ENCODE measurements at regions not wholly inside any gene's neighbourhood (a gene's known extent, or its start where the extent isn't known, plus 50 kb on each side); places are given as distances from the start of the nearest gene placed in this dataset.
A peak's percentile ranks its signal among the peaks of the same experiment; 100 is the strongest.

DNA sequence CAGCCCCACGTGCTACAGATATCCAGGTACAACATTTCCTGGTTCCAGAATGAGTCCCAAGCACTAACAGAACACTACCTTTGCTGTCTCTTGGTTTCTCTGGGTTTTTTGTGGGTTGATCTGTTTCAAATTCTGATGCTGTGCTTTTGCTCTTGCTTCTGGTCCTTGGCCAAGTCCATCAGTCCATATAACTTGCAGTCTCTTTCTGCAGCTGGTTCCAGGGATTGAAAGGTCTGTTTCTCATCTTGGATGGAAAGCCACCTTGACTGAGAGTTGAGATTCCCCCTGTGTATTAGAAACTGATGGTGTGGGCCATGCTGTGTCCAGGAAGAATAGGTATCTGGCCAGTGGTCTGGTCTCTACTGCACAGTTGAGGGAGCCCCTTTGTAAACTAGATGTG, 171.1 kb downstream of the JCAD start:
- TF ChIP-seq, protein P1, sequence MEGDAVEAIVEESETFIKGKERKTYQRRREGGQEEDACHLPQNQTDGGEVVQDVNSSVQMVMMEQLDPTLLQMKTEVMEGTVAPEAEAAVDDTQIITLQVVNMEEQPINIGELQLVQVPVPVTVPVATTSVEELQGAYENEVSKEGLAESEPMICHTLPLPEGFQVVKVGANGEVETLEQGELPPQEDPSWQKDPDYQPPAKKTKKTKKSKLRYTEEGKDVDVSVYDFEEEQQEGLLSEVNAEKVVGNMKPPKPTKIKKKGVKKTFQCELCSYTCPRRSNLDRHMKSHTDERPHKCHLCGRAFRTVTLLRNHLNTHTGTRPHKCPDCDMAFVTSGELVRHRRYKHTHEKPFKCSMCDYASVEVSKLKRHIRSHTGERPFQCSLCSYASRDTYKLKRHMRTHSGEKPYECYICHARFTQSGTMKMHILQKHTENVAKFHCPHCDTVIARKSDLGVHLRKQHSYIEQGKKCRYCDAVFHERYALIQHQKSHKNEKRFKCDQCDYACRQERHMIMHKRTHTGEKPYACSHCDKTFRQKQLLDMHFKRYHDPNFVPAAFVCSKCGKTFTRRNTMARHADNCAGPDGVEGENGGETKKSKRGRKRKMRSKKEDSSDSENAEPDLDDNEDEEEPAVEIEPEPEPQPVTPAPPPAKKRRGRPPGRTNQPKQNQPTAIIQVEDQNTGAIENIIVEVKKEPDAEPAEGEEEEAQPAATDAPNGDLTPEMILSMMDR (IDR thresholded peaks at IDR 0.05) = no peak
- no peak for TF ChIP-seq POLR2A (IDR thresholded peaks at IDR 0.05)
- Histone ChIP-seq H3K27ac (no peak overlapping the region), H3K36me3 (ENCODE audit: low read depth, missing control alignments) (no peaks in the 10 kb centered on the region), H3K4me1 (peaks cover 15% of the 10 kb centered on the region), H3K27me3 (no peaks in the 10 kb centered on the region), H3K4me3 (no peak overlapping the region), H3K9me3 (no peaks in the 10 kb centered on the region)
- no peak for DNase-seq
- intact Hi-C loops (cut with DNase I; ENCODE audit: low total_unique reads) = no loop called here
- WGBS, 2 donors = 87% methylated on average over 1 of the region's 1 CpG

DNA sequence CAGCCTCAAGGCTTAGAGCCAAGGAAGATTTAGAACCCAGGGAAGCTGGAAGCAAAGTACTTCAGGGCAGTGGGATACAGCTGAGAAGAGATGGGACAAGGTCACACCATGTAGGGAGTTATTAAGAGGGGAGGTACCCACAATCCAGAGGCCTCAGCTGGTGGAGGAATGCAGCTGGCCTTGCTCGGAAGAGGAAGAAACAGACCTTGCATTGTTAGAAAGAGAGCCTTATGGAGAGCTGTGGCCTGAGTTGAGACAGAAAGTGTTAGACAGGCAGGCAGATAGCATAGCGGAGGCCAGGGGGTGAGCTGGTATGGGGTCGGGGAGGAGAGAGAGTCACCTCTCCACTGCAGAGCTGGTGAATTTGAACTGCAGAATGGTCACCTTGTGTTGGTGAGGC, 173.1 kb downstream of the JCAD start:
- no peak overlapping the region for H3K4me3 ChIP-seq
- H3K27ac ChIP-seq = peak overlapping the region; percentile 25 to 42
- TF ChIP-seq POLR2A (IDR thresholded peaks at IDR 0.05) = no peak
- TF ChIP-seq, protein P1 (IDR thresholded peaks at IDR 0.05) = no peak
- no peaks in the 10 kb centered on the region for H3K9me3 ChIP-seq
- intact Hi-C loops (cut with DNase I; ENCODE audit: low total_unique reads) = no loop called here
- H3K36me3 ChIP-seq (ENCODE audit: low read depth, missing control alignments) = no peaks in the 10 kb centered on the region
- DNase-seq = peak; percentile 43
- no peaks in the 10 kb centered on the region for H3K27me3 ChIP-seq
- 61 to 63% methylated on average over 3 of the region's 3 CpGs for WGBS, 2 donors
- H3K4me1 ChIP-seq = peaks cover 29% of the 10 kb centered on the region

DNA sequence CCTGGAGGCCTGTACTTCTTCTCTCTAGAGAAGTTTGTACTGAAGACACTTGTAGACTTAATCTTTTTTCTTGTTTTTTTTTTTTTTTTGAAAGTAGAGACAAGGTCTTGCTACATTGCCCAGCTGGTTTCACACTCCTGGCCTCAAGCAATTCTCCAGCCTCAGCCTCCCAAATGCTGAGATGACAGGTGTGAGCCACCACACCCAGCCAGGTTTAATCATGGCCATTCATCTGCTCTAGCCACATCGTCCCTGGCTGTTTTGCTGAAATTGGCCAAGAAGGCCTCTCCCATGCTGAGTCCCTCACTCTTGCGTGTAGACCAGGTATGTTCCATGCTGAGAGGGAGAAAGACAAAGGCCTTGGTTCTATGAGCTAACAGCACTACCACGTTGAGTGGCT, 176.2 kb downstream of the JCAD start:
- DNase-seq = no peak
- Histone ChIP-seq H3K4me3 (no peak overlapping the region), H3K4me1 (peaks cover 47% of the 10 kb centered on the region), H3K27ac (peak overlapping the region; percentile 42 to 81), H3K27me3 (no peaks in the 10 kb centered on the region), H3K9me3 (no peaks in the 10 kb centered on the region), H3K36me3 (ENCODE audit: low read depth, missing control alignments) (no peaks in the 10 kb centered on the region)
- intact Hi-C loops (cut with DNase I; ENCODE audit: low total_unique reads) = no loop called here
- TF ChIP-seq, protein P1 (IDR thresholded peaks at IDR 0.05) = no peak
- no peak for TF ChIP-seq POLR2A (IDR thresholded peaks at IDR 0.05)
- 86 to 96% methylated on average over 3 of the region's 3 CpGs for whole genome bisulfite sequencing, 2 donors

DNA sequence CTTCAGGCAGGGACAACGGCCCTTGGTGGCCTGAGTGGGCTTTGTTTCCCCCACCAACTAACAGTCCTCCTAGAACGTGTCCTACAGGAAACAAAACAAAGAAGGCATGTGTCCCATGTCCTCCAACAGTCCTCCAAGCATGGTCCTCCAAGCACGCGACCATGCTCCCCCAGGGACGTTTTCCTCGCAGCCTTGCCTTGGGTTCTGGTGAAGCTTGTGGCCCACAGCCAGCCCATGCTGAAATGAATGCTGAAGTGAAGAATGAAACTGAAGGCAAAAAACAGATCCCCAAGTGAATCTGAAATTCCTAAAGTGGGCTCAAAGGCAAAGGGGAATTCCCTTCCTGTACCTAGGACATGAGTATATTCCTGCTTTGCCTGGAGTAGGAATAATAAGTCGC, 176.6 kb downstream of the JCAD start:
- intact Hi-C loops (cut with DNase I; ENCODE audit: low total_unique reads) = no loop called here

DNA sequence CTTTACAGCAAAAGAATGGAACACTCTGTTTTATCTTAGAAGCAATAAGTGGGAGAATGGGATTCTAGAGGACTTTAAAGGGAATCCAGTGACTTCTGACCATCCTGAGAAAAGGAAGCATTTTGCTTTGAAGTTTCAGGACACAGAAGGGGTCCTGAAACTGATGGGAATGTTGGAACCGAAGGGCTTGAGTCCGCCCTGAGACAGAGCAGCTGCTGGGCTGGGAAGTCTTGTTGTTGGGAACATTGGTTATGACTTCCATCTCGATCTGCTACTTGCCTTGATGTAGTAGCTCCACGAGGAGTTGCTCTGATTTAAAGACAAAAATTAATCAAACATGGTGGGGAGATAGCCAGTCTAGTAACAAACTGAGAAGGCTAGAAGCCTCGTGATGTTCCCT, 177.6 kb downstream of the JCAD start:
- intact Hi-C loops (cut with DNase I; ENCODE audit: low total_unique reads) = no loop called here
- H3K4me1 ChIP-seq = peaks cover 53% of the 10 kb centered on the region
- no peaks in the 10 kb centered on the region for H3K36me3 ChIP-seq (ENCODE audit: low read depth, missing control alignments)
- H3K9me3 ChIP-seq = no peaks in the 10 kb centered on the region
- H3K27ac ChIP-seq = peak overlapping the region; percentile 40 to 81
- WGBS, 2 donors = 51 to 64% methylated on average over 5 of the region's 5 CpGs
- TF ChIP-seq, protein P1 (IDR thresholded peaks at IDR 0.05) = no peak
- no peak for TF ChIP-seq POLR2A (IDR thresholded peaks at IDR 0.05)
- DNase-seq = no peak
- no peaks in the 10 kb centered on the region for H3K27me3 ChIP-seq
- no peak overlapping the region for H3K4me3 ChIP-seq

More for the DNA sequence above, 176.6 kb downstream of the JCAD start:
- peak overlapping the region; percentile 42 to 81 for H3K27ac ChIP-seq
- no peaks in the 10 kb centered on the region for H3K27me3 ChIP-seq
- peaks cover 52% of the 10 kb centered on the region for H3K4me1 ChIP-seq
- H3K9me3 ChIP-seq = no peaks in the 10 kb centered on the region
- no peaks in the 10 kb centered on the region for H3K36me3 ChIP-seq (ENCODE audit: low read depth, missing control alignments)
- no peak for TF ChIP-seq POLR2A (IDR thresholded peaks at IDR 0.05)
- TF ChIP-seq, protein P1 (IDR thresholded peaks at IDR 0.05) = no peak
- 80 to 94% methylated on average over 7 of the region's 7 CpGs for WGBS, 2 donors
- no peak for DNase-seq
- H3K4me3 ChIP-seq = no peak overlapping the region
